ENCODE measurements at regions not wholly inside any gene's neighbourhood (a gene's known extent, or its start where the extent isn't known, plus 50 kb on each side); places are given as distances from the start of the nearest gene placed in this dataset.

GRCh38 chr10:128850647-128851046 lies 616.4 kb upstream of the MGMT start:
- no peaks in the 10 kb centered on the region for H3K4me1 ChIP-seq
- H3K9me3 ChIP-seq = no peaks in the 10 kb centered on the region
- H3K4me3 ChIP-seq = no peak overlapping the region
- H3K27me3 ChIP-seq = no peaks in the 10 kb centered on the region
- no peak overlapping the region for H3K4me2 ChIP-seq
- no peak overlapping the region for H3K9ac ChIP-seq
- no peaks in the 10 kb centered on the region for H4K20me1 ChIP-seq
- H3K27ac ChIP-seq = no peak overlapping the region
- H3K36me3 ChIP-seq = no peaks in the 10 kb centered on the region
- no peak for TF ChIP-seq Cebpa-rat (IDR thresholded peaks at IDR 0.05)

GRCh38 chr10:128851281-128851680 lies 615.8 kb upstream of the MGMT start:
- H3K9ac ChIP-seq = no peak overlapping the region
- no peaks in the 10 kb centered on the region for H3K4me1 ChIP-seq
- no peaks in the 10 kb centered on the region for H3K36me3 ChIP-seq
- no peak for TF ChIP-seq Cebpa-rat (IDR thresholded peaks at IDR 0.05)
- H3K27me3 ChIP-seq = no peaks in the 10 kb centered on the region
- no peak overlapping the region for H3K4me3 ChIP-seq
- H3K4me2 ChIP-seq = no peak overlapping the region
- no peaks in the 10 kb centered on the region for H4K20me1 ChIP-seq
- H3K9me3 ChIP-seq = no peaks in the 10 kb centered on the region
- H3K27ac ChIP-seq = no peak overlapping the region

- Histone ChIP-seq H3K4me2 (no peak overlapping the region), H3K4me1 (no peaks in the 10 kb centered on the region), H3K36me3 (no peaks in the 10 kb centered on the region)
Measured at GRCh38 chr10:128851726-128852125, 615.3 kb upstream of the MGMT start.

GRCh38 chr10:128852449-128852848 lies 614.6 kb upstream of the MGMT start:
- Histone ChIP-seq H3K4me2 (no peak overlapping the region), H3K9me3 (no peaks in the 10 kb centered on the region), H3K9ac (no peak overlapping the region), H4K20me1 (no peaks in the 10 kb centered on the region), H3K4me3 (no peak overlapping the region), H3K27ac (no peak overlapping the region), H3K4me1 (no peaks in the 10 kb centered on the region), H3K27me3 (no peaks in the 10 kb centered on the region), H3K36me3 (no peaks in the 10 kb centered on the region)
- no peak for TF ChIP-seq Cebpa-rat (IDR thresholded peaks at IDR 0.05)

More at GRCh38 chr10:128851726-128852125, 615.3 kb upstream of the MGMT start:
- H3K27ac ChIP-seq = no peak overlapping the region
- H3K4me3 ChIP-seq = no peak overlapping the region
- no peak overlapping the region for H3K9ac ChIP-seq
- no peaks in the 10 kb centered on the region for H4K20me1 ChIP-seq
- no peaks in the 10 kb centered on the region for H3K27me3 ChIP-seq
- H3K9me3 ChIP-seq = no peaks in the 10 kb centered on the region
- TF ChIP-seq Cebpa-rat (IDR thresholded peaks at IDR 0.05) = no peak

DNA sequence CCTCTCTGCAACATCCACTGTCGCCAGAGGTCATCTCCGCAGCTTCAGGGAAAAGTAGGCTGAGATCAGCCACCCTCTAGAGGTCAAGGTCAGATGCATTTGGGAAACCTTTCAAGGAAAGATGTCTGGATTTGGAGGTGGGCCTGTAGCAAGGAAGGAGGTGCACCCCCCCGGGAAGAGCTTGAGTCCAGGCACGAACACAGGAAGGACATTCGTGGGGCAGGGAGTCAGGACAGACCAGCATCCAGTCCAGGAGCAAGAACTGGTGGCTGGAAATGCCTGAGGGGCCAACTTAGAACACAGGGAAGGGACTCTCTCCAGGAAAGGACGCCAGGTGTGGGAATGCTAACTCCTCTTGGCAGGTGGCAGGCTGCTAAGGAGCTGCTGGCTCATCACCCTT lies 614.1 kb upstream of the MGMT start:
- Histone ChIP-seq H3K4me1 (no peaks in the 10 kb centered on the region), H3K9ac (no peak overlapping the region), H3K36me3 (no peaks in the 10 kb centered on the region), H3K4me3 (no peak overlapping the region), H4K20me1 (no peaks in the 10 kb centered on the region), H3K9me3 (no peaks in the 10 kb centered on the region), H3K27me3 (no peaks in the 10 kb centered on the region), H3K4me2 (no peak overlapping the region), H3K27ac (no peak overlapping the region)
- TF ChIP-seq Cebpa-rat (IDR thresholded peaks at IDR 0.05) = no peak

- Histone ChIP-seq H3K4me2 (no peak overlapping the region), H3K4me1 (no peaks in the 10 kb centered on the region), H3K9ac (no peak overlapping the region), H4K20me1 (no peaks in the 10 kb centered on the region), H3K27ac (no peak overlapping the region), H3K36me3 (no peaks in the 10 kb centered on the region), H3K4me3 (no peak overlapping the region), H3K27me3 (no peaks in the 10 kb centered on the region), H3K9me3 (no peaks in the 10 kb centered on the region)
- TF ChIP-seq Cebpa-rat (IDR thresholded peaks at IDR 0.05) = no peak
Measured at GRCh38 chr10:128853537-128853936, 613.5 kb upstream of the MGMT start.

DNA sequence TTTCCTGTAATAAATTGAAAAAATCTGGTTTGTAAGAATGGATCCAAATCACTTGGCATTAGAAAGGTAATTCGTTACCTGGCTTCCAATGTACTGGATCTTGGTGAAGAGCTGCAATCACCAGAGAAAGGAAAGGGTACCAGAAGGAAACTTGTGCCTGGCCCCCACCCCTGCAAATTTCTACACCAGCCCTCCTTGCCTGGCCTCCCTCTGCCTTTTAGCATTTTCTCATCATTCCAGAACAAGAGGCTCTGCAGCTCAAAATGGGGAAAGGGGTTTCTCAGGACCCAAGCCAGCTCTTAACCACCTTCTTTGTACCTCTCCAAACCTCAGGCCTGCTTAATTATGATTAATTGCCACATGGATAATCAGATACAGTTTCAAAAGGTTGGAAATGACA lies 612.8 kb upstream of the MGMT start:
- no peaks in the 10 kb centered on the region for H3K27me3 ChIP-seq
- H3K9me3 ChIP-seq = no peaks in the 10 kb centered on the region
- no peak for TF ChIP-seq Cebpa-rat (IDR thresholded peaks at IDR 0.05)
- no peaks in the 10 kb centered on the region for H3K4me1 ChIP-seq
- H4K20me1 ChIP-seq = no peaks in the 10 kb centered on the region
- no peaks in the 10 kb centered on the region for H3K36me3 ChIP-seq
- H3K4me2 ChIP-seq = no peak overlapping the region
- no peak overlapping the region for H3K4me3 ChIP-seq
- H3K27ac ChIP-seq = no peak overlapping the region
- H3K9ac ChIP-seq = no peak overlapping the region

DNA sequence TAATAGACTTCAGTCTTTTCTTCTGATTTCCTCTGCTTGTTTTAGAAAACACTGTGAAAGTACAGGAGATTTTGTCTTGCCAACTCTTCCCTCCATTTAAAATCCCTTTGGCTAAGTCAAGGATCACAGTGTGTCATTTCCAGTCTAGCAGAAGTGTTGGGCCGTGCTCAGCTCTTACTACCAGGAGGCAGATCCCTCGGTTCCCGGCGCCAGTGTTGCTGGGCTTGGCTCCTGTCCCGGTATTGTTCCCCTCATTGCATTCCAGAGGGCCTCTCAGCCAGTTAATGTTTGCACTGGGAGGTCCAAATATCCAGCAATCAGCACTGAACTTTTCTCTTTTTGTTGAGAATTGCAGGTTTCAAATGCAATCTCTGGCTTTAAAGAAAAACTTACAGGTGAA lies 612.1 kb upstream of the MGMT start:
- no peaks in the 10 kb centered on the region for H3K9me3 ChIP-seq
- no peak overlapping the region for H3K27ac ChIP-seq
- no peaks in the 10 kb centered on the region for H3K36me3 ChIP-seq
- H3K4me1 ChIP-seq = no peaks in the 10 kb centered on the region
- no peak for TF ChIP-seq Cebpa-rat (IDR thresholded peaks at IDR 0.05)
- no peaks in the 10 kb centered on the region for H4K20me1 ChIP-seq
- no peak overlapping the region for H3K4me3 ChIP-seq
- no peak overlapping the region for H3K9ac ChIP-seq
- no peak overlapping the region for H3K4me2 ChIP-seq
- no peaks in the 10 kb centered on the region for H3K27me3 ChIP-seq

GRCh38 chr10:128855618-128856428 lies 611.2 kb upstream of the MGMT start:
- no peaks in the 10 kb centered on the region for H3K36me3 ChIP-seq
- H3K4me2 ChIP-seq = no peak overlapping the region
- no peaks in the 10 kb centered on the region for H3K4me1 ChIP-seq
- no peak overlapping the region for H3K27ac ChIP-seq
- no peak overlapping the region for H3K9ac ChIP-seq
- H3K9me3 ChIP-seq = no peaks in the 10 kb centered on the region
- TF ChIP-seq Cebpa-rat (IDR thresholded peaks at IDR 0.05) = no peak
- no peak overlapping the region for H3K4me3 ChIP-seq
- no peaks in the 10 kb centered on the region for H4K20me1 ChIP-seq
- no peaks in the 10 kb centered on the region for H3K27me3 ChIP-seq

- Histone ChIP-seq H3K27ac (no peak overlapping the region), H3K4me2 (no peak overlapping the region), H3K9me3 (no peaks in the 10 kb centered on the region), H3K27me3 (no peaks in the 10 kb centered on the region), H4K20me1 (no peaks in the 10 kb centered on the region), H3K4me1 (no peaks in the 10 kb centered on the region), H3K4me3 (no peak overlapping the region), H3K36me3 (no peaks in the 10 kb centered on the region), H3K9ac (no peak overlapping the region)
- TF ChIP-seq Cebpa-rat (IDR thresholded peaks at IDR 0.05) = no peak
Measured at GRCh38 chr10:128859738-128860386, 607.2 kb upstream of the MGMT start.
